SK-N-SH (cell line): ENCODE measurements at regions not wholly inside any gene's neighbourhood (a gene's known extent, or its start where the extent isn't known, plus 50 kb on each side); places are given as distances from the start of the nearest gene placed in this dataset.

Source experiments
- CTCF ChIP-seq: fragments of 200-600 bp; sonication (generic); IDR thresholded peaks from 2 replicates; pipeline ENCODE4 v1.6.1; 2017; ENCODE audit warnings: antibody characterized with exemption, mild to moderate bottlenecking, moderate library complexity
- EZH2phosphoT487 ChIP-seq: fragments of 200-600 bp; sonication (generic); IDR thresholded peaks from 2 replicates; pipeline ENCODE4 v1.6.1; 2017; ENCODE audit warnings: low read depth, mixed run types, mild to moderate bottlenecking, antibody characterized with exemption, moderate library complexity, borderline replicate concordance
- RAD21 ChIP-seq: IDR thresholded peaks from 2 replicates; pipeline ENCODE4 v1.6.1; 2012; ENCODE audit warnings: mild to moderate bottlenecking, low read length
- TEAD4 ChIP-seq: IDR thresholded peaks from 2 replicates; pipeline ENCODE4 v1.4.0; 2012; ENCODE audit warnings: mild to moderate bottlenecking, borderline replicate concordance; ENCODE audit not compliant: insufficient read depth
- USF2 ChIP-seq: fragments of 150-350 bp; IDR thresholded peaks from 2 replicates; pipeline ENCODE4 v1.6.1; 2017; ENCODE audit warnings: antibody characterized with exemption, low read length, low read depth, borderline replicate concordance
- YY1 ChIP-seq: IDR thresholded peaks from 2 replicates; pipeline ENCODE4 v1.4.0; 2012; ENCODE audit warnings: low read depth, mild to moderate bottlenecking
- ZBTB33 ChIP-seq: IDR thresholded peaks from 2 replicates; pipeline ENCODE4 v1.4.0; 2012; ENCODE audit warnings: low read depth, borderline replicate concordance

GRCh38 chr13:80841414-80841813 is 500.5 kb upstream of the SPRY2 start:
- no peak for TF ChIP-seq CTCF
- no peak for TF ChIP-seq TEAD4
- TF ChIP-seq YY1: no peak
- TF ChIP-seq EZH2phosphoT487: no peak
- TF ChIP-seq ZBTB33: no peak
- TF ChIP-seq USF2: no peak
- TF ChIP-seq RAD21: no peak
